ENCODE measurements at regions not wholly inside any gene's neighbourhood (a gene's known extent, or its start where the extent isn't known, plus 50 kb on each side); places are given as distances from the start of the nearest gene placed in this dataset.

GRCh38 chr4:181909368-181909767 is 333.8 kb upstream of the TENM3 start:
- Histone ChIP-seq H3K9ac (ENCODE audit: low read depth, low read length, poor library complexity) (no peak overlapping the region), H4K91ac (ENCODE audit: low read depth, low read length, poor library complexity) (no peak overlapping the region), H3K4ac (ENCODE audit: low read length) (no peak overlapping the region), H3K4me3 (ENCODE audit: low read length in 2 of 2) (no peak overlapping the region), H2BK15ac (ENCODE audit: low read length) (no peak overlapping the region), H3K79me1 (ENCODE audit: low read depth, low read length) (no peaks in the 10 kb centered on the region), H2AFZ (ENCODE audit: low read length) (no peak overlapping the region), H2BK12ac (ENCODE audit: low read length) (no peak overlapping the region), H3K27me3 (ENCODE audit: control insufficient read depth in 3 of 3, insufficient read depth in 3 of 3, low read depth in 1 of 3, low read length in 3 of 3) (no peaks in the 10 kb centered on the region), H3K18ac (ENCODE audit: low read length) (no peak overlapping the region), H3K27ac (replicated peaks; ENCODE audit: low read length) (no peak overlapping the region), H3K9me3 (replicated peaks in 1 of 2; ENCODE audit: control insufficient read depth in 2 of 2, insufficient read depth in 1 of 2, low read depth in 1 of 2, low read length in 2 of 2) (peaks cover 2 to 13% of the 10 kb centered on the region in 2 donors), H3K14ac (ENCODE audit: low read length) (no peak overlapping the region), H2BK120ac (ENCODE audit: low read depth, low read length) (no peak overlapping the region), H3K4me2 (ENCODE audit: insufficient read depth, low read length, poor library complexity, severe bottlenecking) (no peak overlapping the region), H3K4me1 (ENCODE audit: control insufficient read depth in 2 of 2, insufficient read depth in 1 of 2, low read depth in 1 of 2, low read length in 2 of 2) (no peaks in the 10 kb centered on the region), H4K8ac (ENCODE audit: low read depth, low read length) (no peak overlapping the region), H3K23ac (ENCODE audit: low read depth, low read length, poor library complexity) (no peak overlapping the region), H3K36me3 (replicated peaks in 1 of 2; ENCODE audit: control insufficient read depth in 2 of 2, insufficient read depth in 2 of 2, low read length in 2 of 2) (no peaks in the 10 kb centered on the region), H2BK5ac (ENCODE audit: low read length) (no peak overlapping the region), H2AK5ac (ENCODE audit: low read depth, low read length) (no peak overlapping the region)
- no peak for DNase-seq (ENCODE audit: low spot score)
- no CpG with 5 or more reads among the region's 6 CpGs for WGBS, 2 donors (ENCODE audit: extremely low coverage in 2 of 2, insufficient read length in 2 of 2, insufficient replicate concordance in 1 of 2)

GRCh38 chr4:181911420-181911819 is 331.8 kb upstream of the TENM3 start:
- WGBS, 2 donors (ENCODE audit: extremely low coverage in 2 of 2, insufficient read length in 2 of 2, insufficient replicate concordance in 1 of 2), result no CpG with 5 or more reads among the region's 2 CpGs

GRCh38 chr4:181933471-181933870 is 309.7 kb upstream of the TENM3 start:
- no peak overlapping the region for H4K91ac ChIP-seq (ENCODE audit: low read depth, low read length, poor library complexity)
- no peak overlapping the region for H3K4me3 ChIP-seq (ENCODE audit: low read length in 2 of 2)
- no peaks in the 10 kb centered on the region for H3K27me3 ChIP-seq (ENCODE audit: control insufficient read depth in 3 of 3, insufficient read depth in 3 of 3, low read depth in 1 of 3, low read length in 3 of 3)
- H3K36me3 ChIP-seq (replicated peaks in 1 of 2; ENCODE audit: control insufficient read depth in 2 of 2, insufficient read depth in 2 of 2, low read length in 2 of 2), result no peaks in the 10 kb centered on the region
- H2AK5ac ChIP-seq (ENCODE audit: low read depth, low read length), result no peak overlapping the region
- H3K27ac ChIP-seq (replicated peaks; ENCODE audit: low read length), result no peak overlapping the region
- no peak overlapping the region for H2AFZ ChIP-seq (ENCODE audit: low read length)
- no peaks in the 10 kb centered on the region for H3K4me1 ChIP-seq (ENCODE audit: control insufficient read depth in 2 of 2, insufficient read depth in 1 of 2, low read depth in 1 of 2, low read length in 2 of 2)
- DNase-seq (ENCODE audit: low spot score), result no peak
- no peak overlapping the region for H3K23ac ChIP-seq (ENCODE audit: low read depth, low read length, poor library complexity)
- H3K4ac ChIP-seq (ENCODE audit: low read length), result no peak overlapping the region
- H3K18ac ChIP-seq (ENCODE audit: low read length), result no peak overlapping the region
- no peak overlapping the region for H2BK120ac ChIP-seq (ENCODE audit: low read depth, low read length)
- H2BK15ac ChIP-seq (ENCODE audit: low read length), result no peak overlapping the region
- no peak overlapping the region for H2BK5ac ChIP-seq (ENCODE audit: low read length)
- H3K14ac ChIP-seq (ENCODE audit: low read length), result no peak overlapping the region
- H2BK12ac ChIP-seq (ENCODE audit: low read length), result no peak overlapping the region
- H3K79me1 ChIP-seq (ENCODE audit: low read depth, low read length), result no peaks in the 10 kb centered on the region
- WGBS, 2 donors (ENCODE audit: extremely low coverage in 2 of 2, insufficient read length in 2 of 2, insufficient replicate concordance in 1 of 2), result no CpG with 5 or more reads among the region's 4 CpGs
- H4K8ac ChIP-seq (ENCODE audit: low read depth, low read length), result no peak overlapping the region
- H3K9ac ChIP-seq (ENCODE audit: low read depth, low read length, poor library complexity), result no peak overlapping the region
- no peaks in the 10 kb centered on the region for H3K9me3 ChIP-seq (replicated peaks in 1 of 2; ENCODE audit: control insufficient read depth in 2 of 2, insufficient read depth in 1 of 2, low read depth in 1 of 2, low read length in 2 of 2)
- no peak overlapping the region for H3K4me2 ChIP-seq (ENCODE audit: insufficient read depth, low read length, poor library complexity, severe bottlenecking)

More at GRCh38 chr4:181911420-181911819, 331.8 kb upstream of the TENM3 start:
- no peak overlapping the region for H3K4ac ChIP-seq (ENCODE audit: low read length)
- H3K27ac ChIP-seq (replicated peaks; ENCODE audit: low read length), result no peak overlapping the region
- H2BK5ac ChIP-seq (ENCODE audit: low read length), result no peak overlapping the region
- no peak overlapping the region for H4K91ac ChIP-seq (ENCODE audit: low read depth, low read length, poor library complexity)
- H3K9ac ChIP-seq (ENCODE audit: low read depth, low read length, poor library complexity), result no peak overlapping the region
- H3K36me3 ChIP-seq (replicated peaks in 1 of 2; ENCODE audit: control insufficient read depth in 2 of 2, insufficient read depth in 2 of 2, low read length in 2 of 2), result no peaks in the 10 kb centered on the region
- no peak overlapping the region for H2BK15ac ChIP-seq (ENCODE audit: low read length)
- H4K8ac ChIP-seq (ENCODE audit: low read depth, low read length), result no peak overlapping the region
- no peaks in the 10 kb centered on the region for H3K27me3 ChIP-seq (ENCODE audit: control insufficient read depth in 3 of 3, insufficient read depth in 3 of 3, low read depth in 1 of 3, low read length in 3 of 3)
- H3K23ac ChIP-seq (ENCODE audit: low read depth, low read length, poor library complexity), result no peak overlapping the region
- peaks cover 0 to 13% of the 10 kb centered on the region in 2 donors for H3K9me3 ChIP-seq (replicated peaks in 1 of 2; ENCODE audit: control insufficient read depth in 2 of 2, insufficient read depth in 1 of 2, low read depth in 1 of 2, low read length in 2 of 2)
- no peak overlapping the region for H3K4me2 ChIP-seq (ENCODE audit: insufficient read depth, low read length, poor library complexity, severe bottlenecking)
- H2AK5ac ChIP-seq (ENCODE audit: low read depth, low read length), result no peak overlapping the region
- no peak overlapping the region for H2BK120ac ChIP-seq (ENCODE audit: low read depth, low read length)
- H2BK12ac ChIP-seq (ENCODE audit: low read length), result no peak overlapping the region
- no peak overlapping the region for H2AFZ ChIP-seq (ENCODE audit: low read length)
- H3K79me1 ChIP-seq (ENCODE audit: low read depth, low read length), result no peaks in the 10 kb centered on the region
- no peaks in the 10 kb centered on the region for H3K4me1 ChIP-seq (ENCODE audit: control insufficient read depth in 2 of 2, insufficient read depth in 1 of 2, low read depth in 1 of 2, low read length in 2 of 2)
- H3K18ac ChIP-seq (ENCODE audit: low read length), result no peak overlapping the region
- DNase-seq (ENCODE audit: low spot score), result no peak
- H3K4me3 ChIP-seq (ENCODE audit: low read length in 2 of 2), result no peak overlapping the region
- H3K14ac ChIP-seq (ENCODE audit: low read length), result no peak overlapping the region

- H2AFZ ChIP-seq (ENCODE audit: low read length), result no peak overlapping the region
- H3K18ac ChIP-seq (ENCODE audit: low read length), result no peak overlapping the region
- no peak overlapping the region for H4K91ac ChIP-seq (ENCODE audit: low read depth, low read length, poor library complexity)
- H2BK5ac ChIP-seq (ENCODE audit: low read length), result no peak overlapping the region
- H3K27ac ChIP-seq (replicated peaks; ENCODE audit: low read length), result no peak overlapping the region
- H3K23ac ChIP-seq (ENCODE audit: low read depth, low read length, poor library complexity), result no peak overlapping the region
- DNase-seq (ENCODE audit: low spot score), result no peak
- H3K4ac ChIP-seq (ENCODE audit: low read length), result no peak overlapping the region
- H2BK12ac ChIP-seq (ENCODE audit: low read length), result no peak overlapping the region
- H3K27me3 ChIP-seq (ENCODE audit: control insufficient read depth in 3 of 3, insufficient read depth in 3 of 3, low read depth in 1 of 3, low read length in 3 of 3), result no peaks in the 10 kb centered on the region
- H3K9ac ChIP-seq (ENCODE audit: low read depth, low read length, poor library complexity), result no peak overlapping the region
- H2AK5ac ChIP-seq (ENCODE audit: low read depth, low read length), result no peak overlapping the region
- no CpG with 5 or more reads among the region's 4 CpGs for WGBS, 2 donors (ENCODE audit: extremely low coverage in 2 of 2, insufficient read length in 2 of 2, insufficient replicate concordance in 1 of 2)
- no peaks in the 10 kb centered on the region for H3K36me3 ChIP-seq (replicated peaks in 1 of 2; ENCODE audit: control insufficient read depth in 2 of 2, insufficient read depth in 2 of 2, low read length in 2 of 2)
- H2BK15ac ChIP-seq (ENCODE audit: low read length), result no peak overlapping the region
- H3K4me2 ChIP-seq (ENCODE audit: insufficient read depth, low read length, poor library complexity, severe bottlenecking), result no peak overlapping the region
- no peak overlapping the region for H4K8ac ChIP-seq (ENCODE audit: low read depth, low read length)
- H3K4me1 ChIP-seq (ENCODE audit: control insufficient read depth in 2 of 2, insufficient read depth in 1 of 2, low read depth in 1 of 2, low read length in 2 of 2), result peaks cover 0 to 3% of the 10 kb centered on the region in 2 donors
- no peaks in the 10 kb centered on the region for H3K79me1 ChIP-seq (ENCODE audit: low read depth, low read length)
- no peaks in the 10 kb centered on the region for H3K9me3 ChIP-seq (replicated peaks in 1 of 2; ENCODE audit: control insufficient read depth in 2 of 2, insufficient read depth in 1 of 2, low read depth in 1 of 2, low read length in 2 of 2)
- H3K14ac ChIP-seq (ENCODE audit: low read length), result no peak overlapping the region
- H2BK120ac ChIP-seq (ENCODE audit: low read depth, low read length), result no peak overlapping the region
- no peak overlapping the region for H3K4me3 ChIP-seq (ENCODE audit: low read length in 2 of 2)
Measured at GRCh38 chr4:181938631-181939030, 304.6 kb upstream of the TENM3 start.

All from neuronal stem cell (in vitro differentiated cells).